ENCODE measurements at regions not wholly inside any gene's neighbourhood (a gene's known extent, or its start where the extent isn't known, plus 50 kb on each side); places are given as distances from the start of the nearest gene placed in this dataset.

DNA sequence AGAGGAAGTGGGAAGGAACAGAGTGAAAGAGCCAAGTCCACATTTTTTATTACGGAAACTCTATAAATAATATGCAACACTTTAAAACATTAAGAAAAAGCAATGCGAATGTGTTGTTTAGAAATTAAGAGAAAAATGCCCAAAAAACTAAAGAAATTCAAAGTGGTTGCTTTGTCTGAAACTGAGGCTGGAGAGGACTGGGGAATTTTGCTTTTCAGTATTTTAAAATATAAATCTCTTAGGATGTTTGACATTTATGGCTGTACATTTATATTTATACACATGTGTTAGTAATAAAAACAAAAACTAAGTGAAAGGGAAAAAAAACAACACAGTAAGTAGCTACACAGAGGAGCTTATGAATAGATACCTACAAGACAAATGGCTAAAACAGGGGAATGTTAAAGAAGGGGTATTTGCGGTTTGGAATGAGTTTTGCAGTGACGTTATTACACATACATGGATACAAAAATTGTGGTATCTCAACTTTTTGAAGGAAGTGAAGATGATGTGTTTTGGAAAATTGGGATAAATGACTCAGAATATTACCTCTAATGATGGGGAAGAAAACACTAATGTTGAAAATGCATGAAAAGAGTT is 97.0 kb upstream of the DRD2 start:
- no peak for TF ChIP-seq SNAI2 (CRISPR knock-in tag; IDR thresholded peaks at IDR 0.05)
- no peak for TF ChIP-seq ZNF70 (CRISPR knock-in tag; IDR thresholded peaks at IDR 0.05)
- no peak for TF ChIP-seq ZC3H10 (CRISPR knock-in tag; IDR thresholded peaks at IDR 0.05)
- ATAC-seq, result no peak

DNA sequence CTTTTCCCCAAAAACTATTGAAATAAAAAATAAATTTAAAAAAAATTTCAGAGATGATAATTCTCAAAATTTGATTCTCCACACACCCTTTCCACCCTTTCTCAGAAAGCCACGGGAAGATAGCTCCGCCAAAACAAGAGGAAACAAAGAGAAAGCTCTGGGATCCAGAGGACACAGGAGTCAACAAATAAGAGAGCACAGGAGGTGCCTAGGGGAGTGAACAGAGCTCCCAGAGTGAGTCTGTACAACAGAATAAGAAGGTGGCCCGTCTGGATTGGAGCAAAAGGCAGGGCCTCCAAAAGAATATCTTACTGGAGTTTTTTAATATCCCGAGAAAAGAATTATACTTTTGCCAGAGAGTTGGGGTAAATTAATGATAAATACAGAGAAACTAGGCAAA is 96.3 kb upstream of the DRD2 start:
- ATAC-seq, result no peak
- no peak for TF ChIP-seq ZFP3 (CRISPR knock-in tag; IDR thresholded peaks at IDR 0.05)
- TF ChIP-seq SNAI2 (CRISPR knock-in tag; IDR thresholded peaks at IDR 0.05), result no peak

DNA sequence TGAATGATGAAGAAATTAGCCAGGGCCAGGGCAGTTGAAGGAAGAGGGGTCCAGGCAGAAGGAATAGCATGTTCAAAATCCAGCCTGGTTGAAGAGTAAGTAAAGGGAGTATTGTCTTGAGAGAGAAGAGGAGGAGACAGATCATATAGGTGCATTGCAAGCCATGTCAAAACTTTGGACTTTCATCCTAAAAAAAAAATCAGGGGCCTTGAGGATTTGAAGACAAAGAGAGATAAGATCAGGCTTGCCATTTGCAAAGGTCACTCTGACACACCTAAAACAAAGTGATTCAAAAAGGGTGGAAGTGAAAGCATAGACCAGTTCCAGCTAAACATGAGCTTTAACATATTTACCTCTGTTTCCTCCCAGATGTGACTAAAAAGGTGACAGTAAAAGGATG is 95.7 kb upstream of the DRD2 start:
- no peak for TF ChIP-seq ZFP30 (CRISPR knock-in tag; IDR thresholded peaks at IDR 0.05)
- TF ChIP-seq ZNF565 (CRISPR knock-in tag; conservative IDR thresholded peaks at IDR 0.05; ENCODE audit: low read depth), result no peak
- no peak for TF ChIP-seq PPARA (CRISPR knock-in tag; IDR thresholded peaks at IDR 0.05; ENCODE audit: borderline replicate concordance)
- no peak for TF ChIP-seq OSR1 (CRISPR knock-in tag; IDR thresholded peaks at IDR 0.05)
- TF ChIP-seq SNAI2 (CRISPR knock-in tag; IDR thresholded peaks at IDR 0.05), result no peak
- TF ChIP-seq ARNTL (CRISPR knock-in tag; IDR thresholded peaks at IDR 0.05; ENCODE audit: borderline replicate concordance, low read depth), result no peak
- TF ChIP-seq ZC3H10 (CRISPR knock-in tag; IDR thresholded peaks at IDR 0.05), result no peak
- TF ChIP-seq ZNF8 (CRISPR knock-in tag; IDR thresholded peaks at IDR 0.05), result no peak
- TF ChIP-seq TOX (CRISPR knock-in tag; IDR thresholded peaks at IDR 0.05; ENCODE audit: borderline replicate concordance), result no peak
- TF ChIP-seq, protein P1, sequence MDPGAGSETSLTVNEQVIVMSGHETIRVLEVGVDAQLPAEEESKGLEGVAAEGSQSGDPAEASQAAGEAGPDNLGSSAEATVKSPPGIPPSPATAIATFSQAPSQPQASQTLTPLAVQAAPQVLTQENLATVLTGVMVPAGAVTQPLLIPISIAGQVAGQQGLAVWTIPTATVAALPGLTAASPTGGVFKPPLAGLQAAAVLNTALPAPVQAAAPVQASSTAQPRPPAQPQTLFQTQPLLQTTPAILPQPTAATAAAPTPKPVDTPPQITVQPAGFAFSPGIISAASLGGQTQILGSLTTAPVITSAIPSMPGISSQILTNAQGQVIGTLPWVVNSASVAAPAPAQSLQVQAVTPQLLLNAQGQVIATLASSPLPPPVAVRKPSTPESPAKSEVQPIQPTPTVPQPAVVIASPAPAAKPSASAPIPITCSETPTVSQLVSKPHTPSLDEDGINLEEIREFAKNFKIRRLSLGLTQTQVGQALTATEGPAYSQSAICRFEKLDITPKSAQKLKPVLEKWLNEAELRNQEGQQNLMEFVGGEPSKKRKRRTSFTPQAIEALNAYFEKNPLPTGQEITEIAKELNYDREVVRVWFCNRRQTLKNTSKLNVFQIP (CRISPR knock-in tag; IDR thresholded peaks at IDR 0.05; ENCODE audit: borderline replicate concordance, low read depth), result no peak
- TF ChIP-seq, protein P2, sequence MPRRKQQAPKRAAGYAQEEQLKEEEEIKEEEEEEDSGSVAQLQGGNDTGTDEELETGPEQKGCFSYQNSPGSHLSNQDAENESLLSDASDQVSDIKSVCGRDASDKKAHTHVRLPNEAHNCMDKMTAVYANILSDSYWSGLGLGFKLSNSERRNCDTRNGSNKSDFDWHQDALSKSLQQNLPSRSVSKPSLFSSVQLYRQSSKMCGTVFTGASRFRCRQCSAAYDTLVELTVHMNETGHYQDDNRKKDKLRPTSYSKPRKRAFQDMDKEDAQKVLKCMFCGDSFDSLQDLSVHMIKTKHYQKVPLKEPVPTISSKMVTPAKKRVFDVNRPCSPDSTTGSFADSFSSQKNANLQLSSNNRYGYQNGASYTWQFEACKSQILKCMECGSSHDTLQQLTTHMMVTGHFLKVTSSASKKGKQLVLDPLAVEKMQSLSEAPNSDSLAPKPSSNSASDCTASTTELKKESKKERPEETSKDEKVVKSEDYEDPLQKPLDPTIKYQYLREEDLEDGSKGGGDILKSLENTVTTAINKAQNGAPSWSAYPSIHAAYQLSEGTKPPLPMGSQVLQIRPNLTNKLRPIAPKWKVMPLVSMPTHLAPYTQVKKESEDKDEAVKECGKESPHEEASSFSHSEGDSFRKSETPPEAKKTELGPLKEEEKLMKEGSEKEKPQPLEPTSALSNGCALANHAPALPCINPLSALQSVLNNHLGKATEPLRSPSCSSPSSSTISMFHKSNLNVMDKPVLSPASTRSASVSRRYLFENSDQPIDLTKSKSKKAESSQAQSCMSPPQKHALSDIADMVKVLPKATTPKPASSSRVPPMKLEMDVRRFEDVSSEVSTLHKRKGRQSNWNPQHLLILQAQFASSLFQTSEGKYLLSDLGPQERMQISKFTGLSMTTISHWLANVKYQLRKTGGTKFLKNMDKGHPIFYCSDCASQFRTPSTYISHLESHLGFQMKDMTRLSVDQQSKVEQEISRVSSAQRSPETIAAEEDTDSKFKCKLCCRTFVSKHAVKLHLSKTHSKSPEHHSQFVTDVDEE (CRISPR knock-in tag; IDR thresholded peaks at IDR 0.05), result no peak
- TF ChIP-seq, protein P3, sequence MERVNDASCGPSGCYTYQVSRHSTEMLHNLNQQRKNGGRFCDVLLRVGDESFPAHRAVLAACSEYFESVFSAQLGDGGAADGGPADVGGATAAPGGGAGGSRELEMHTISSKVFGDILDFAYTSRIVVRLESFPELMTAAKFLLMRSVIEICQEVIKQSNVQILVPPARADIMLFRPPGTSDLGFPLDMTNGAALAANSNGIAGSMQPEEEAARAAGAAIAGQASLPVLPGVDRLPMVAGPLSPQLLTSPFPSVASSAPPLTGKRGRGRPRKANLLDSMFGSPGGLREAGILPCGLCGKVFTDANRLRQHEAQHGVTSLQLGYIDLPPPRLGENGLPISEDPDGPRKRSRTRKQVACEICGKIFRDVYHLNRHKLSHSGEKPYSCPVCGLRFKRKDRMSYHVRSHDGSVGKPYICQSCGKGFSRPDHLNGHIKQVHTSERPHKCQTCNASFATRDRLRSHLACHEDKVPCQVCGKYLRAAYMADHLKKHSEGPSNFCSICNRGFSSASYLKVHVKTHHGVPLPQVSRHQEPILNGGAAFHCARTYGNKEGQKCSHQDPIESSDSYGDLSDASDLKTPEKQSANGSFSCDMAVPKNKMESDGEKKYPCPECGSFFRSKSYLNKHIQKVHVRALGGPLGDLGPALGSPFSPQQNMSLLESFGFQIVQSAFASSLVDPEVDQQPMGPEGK (CRISPR knock-in tag; IDR thresholded peaks at IDR 0.05; ENCODE audit: borderline replicate concordance), result no peak
- no peak for TF ChIP-seq RARB (CRISPR knock-in tag; IDR thresholded peaks at IDR 0.05)
- no peak for TF ChIP-seq BACH2 (CRISPR knock-in tag; IDR thresholded peaks at IDR 0.05; ENCODE audit: borderline replicate concordance)
- no peak for ATAC-seq

DNA sequence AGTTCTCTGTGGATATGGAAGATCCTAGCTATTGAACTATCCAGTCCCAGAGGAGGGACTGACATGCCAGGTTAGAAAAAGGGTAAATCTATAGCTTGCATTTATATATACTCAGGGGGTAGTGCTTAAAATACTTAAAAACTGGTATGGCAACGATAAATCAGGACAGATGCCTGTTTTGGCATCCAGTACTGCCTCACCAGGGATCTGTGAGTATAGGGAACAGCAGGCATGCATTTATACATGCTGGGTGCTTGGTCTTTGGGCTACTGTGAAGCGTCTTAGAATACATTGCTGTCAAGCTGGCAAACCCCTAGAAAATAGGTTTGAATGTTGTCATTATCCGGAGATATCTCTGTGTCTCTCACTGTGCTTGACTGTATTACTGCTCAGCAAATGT is 94.2 kb upstream of the DRD2 start:
- TF ChIP-seq GLIS3 (CRISPR knock-in tag; IDR thresholded peaks at IDR 0.05) (no peak), ESRRG (CRISPR knock-in tag; IDR thresholded peaks at IDR 0.05) (no peak), TOX (CRISPR knock-in tag; IDR thresholded peaks at IDR 0.05; ENCODE audit: borderline replicate concordance) (no peak)
- no peak for ATAC-seq

DNA sequence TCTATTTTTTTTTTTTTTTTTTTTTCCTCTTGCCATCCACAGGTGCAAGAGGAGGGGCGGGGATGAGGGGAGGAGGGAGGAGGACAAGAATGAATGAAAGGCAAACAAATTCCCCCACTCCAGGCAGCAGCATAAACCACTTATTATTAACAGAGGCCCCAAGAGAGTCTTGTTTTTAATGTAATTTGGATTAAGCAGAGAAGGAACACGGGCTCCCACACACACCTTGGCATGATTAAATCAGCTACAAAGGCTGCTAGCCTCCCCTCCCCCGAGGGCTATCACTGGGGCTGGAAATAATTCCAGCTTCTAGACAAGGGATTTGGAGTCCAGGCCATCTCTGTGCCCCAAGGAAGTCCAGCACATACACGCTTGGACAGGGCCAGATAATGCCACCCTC is 93.4 kb upstream of the DRD2 start:
- no peak for ATAC-seq
- TF ChIP-seq ZNF70 (CRISPR knock-in tag; IDR thresholded peaks at IDR 0.05) (no peak), TCF4 (CRISPR knock-in tag; IDR thresholded peaks at IDR 0.05; ENCODE audit: borderline replicate concordance) (no peak), ZC3H10 (CRISPR knock-in tag; IDR thresholded peaks at IDR 0.05) (no peak), SNAI2 (CRISPR knock-in tag; IDR thresholded peaks at IDR 0.05) (no peak), GLIS3 (CRISPR knock-in tag; IDR thresholded peaks at IDR 0.05) (no peak), OSR1 (CRISPR knock-in tag; IDR thresholded peaks at IDR 0.05) (no peak), BACH2 (CRISPR knock-in tag; IDR thresholded peaks at IDR 0.05; ENCODE audit: borderline replicate concordance) (no peak), ESRRG (CRISPR knock-in tag; IDR thresholded peaks at IDR 0.05) (no peak), RARB (CRISPR knock-in tag; IDR thresholded peaks at IDR 0.05) (no peak), ZFP3 (CRISPR knock-in tag; IDR thresholded peaks at IDR 0.05) (no peak), TOX (CRISPR knock-in tag; IDR thresholded peaks at IDR 0.05; ENCODE audit: borderline replicate concordance) (no peak)
- TF ChIP-seq, protein P4, sequence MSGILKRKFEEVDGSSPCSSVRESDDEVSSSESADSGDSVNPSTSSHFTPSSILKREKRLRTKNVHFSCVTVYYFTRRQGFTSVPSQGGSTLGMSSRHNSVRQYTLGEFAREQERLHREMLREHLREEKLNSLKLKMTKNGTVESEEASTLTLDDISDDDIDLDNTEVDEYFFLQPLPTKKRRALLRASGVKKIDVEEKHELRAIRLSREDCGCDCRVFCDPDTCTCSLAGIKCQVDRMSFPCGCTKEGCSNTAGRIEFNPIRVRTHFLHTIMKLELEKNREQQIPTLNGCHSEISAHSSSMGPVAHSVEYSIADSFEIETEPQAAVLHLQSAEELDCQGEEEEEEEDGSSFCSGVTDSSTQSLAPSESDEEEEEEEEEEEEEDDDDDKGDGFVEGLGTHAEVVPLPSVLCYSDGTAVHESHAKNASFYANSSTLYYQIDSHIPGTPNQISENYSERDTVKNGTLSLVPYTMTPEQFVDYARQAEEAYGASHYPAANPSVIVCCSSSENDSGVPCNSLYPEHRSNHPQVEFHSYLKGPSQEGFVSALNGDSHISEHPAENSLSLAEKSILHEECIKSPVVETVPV (CRISPR knock-in tag; IDR thresholded peaks at IDR 0.05), result no peak
- TF ChIP-seq, protein P5, sequence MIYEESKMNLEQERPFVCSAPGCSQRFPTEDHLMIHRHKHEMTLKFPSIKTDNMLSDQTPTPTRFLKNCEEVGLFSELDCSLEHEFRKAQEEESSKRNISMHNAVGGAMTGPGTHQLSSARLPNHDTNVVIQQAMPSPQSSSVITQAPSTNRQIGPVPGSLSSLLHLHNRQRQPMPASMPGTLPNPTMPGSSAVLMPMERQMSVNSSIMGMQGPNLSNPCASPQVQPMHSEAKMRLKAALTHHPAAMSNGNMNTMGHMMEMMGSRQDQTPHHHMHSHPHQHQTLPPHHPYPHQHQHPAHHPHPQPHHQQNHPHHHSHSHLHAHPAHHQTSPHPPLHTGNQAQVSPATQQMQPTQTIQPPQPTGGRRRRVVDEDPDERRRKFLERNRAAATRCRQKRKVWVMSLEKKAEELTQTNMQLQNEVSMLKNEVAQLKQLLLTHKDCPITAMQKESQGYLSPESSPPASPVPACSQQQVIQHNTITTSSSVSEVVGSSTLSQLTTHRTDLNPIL (CRISPR knock-in tag; IDR thresholded peaks at IDR 0.05; ENCODE audit: low read depth), result no peak
- TF ChIP-seq, protein P2 (CRISPR knock-in tag; IDR thresholded peaks at IDR 0.05), result no peak
